Cardiac fibroblast (primary cell): ENCODE measurements at regions not wholly inside any gene's neighbourhood (a gene's known extent, or its start where the extent isn't known, plus 50 kb on each side); places are given as distances from the start of the nearest gene placed in this dataset.
A peak's percentile ranks its signal among the peaks of the same experiment; 100 is the strongest.
"Not testable (repeated sequence)": the region's sequence is repeated elsewhere in the genome, so short reads cannot be mapped to it uniquely, and the experiment has no call there.

Experiments used
- DNase-seq, 2 donors: peaks; one replicate each; pipeline versions ENCODE4 v3.0.0 to v3.0.0-alpha.2; 2010; ENCODE audit warnings: low read depth in 2 of 2
- H3K4me3 ChIP-seq, 2 donors: replicated peaks in 1 of 2; 1 replicate in 1 of 2; 2 replicates in 1 of 2; pipeline ENCODE4 v1.5.1; 2011; ENCODE audit warnings: low read depth in 2 of 2, low read length in 2 of 2, mild to moderate bottlenecking in 2 of 2, moderate library complexity in 1 of 2
- TF ChIP-seq, protein P1 (sequence below): IDR thresholded peaks from one replicate; pipeline ENCODE4 v1.5.1; 2011; ENCODE audit warnings: low read depth, mild to moderate bottlenecking, low read length, inconsistent platforms

GRCh38 chr3:39671116-39671515 lies 138.3 kb upstream of the MYRIP start:
- no peak overlapping the region for H3K4me3 ChIP-seq
- DNase-seq, result peak; percentile 28 to 36
- TF ChIP-seq, protein P1, sequence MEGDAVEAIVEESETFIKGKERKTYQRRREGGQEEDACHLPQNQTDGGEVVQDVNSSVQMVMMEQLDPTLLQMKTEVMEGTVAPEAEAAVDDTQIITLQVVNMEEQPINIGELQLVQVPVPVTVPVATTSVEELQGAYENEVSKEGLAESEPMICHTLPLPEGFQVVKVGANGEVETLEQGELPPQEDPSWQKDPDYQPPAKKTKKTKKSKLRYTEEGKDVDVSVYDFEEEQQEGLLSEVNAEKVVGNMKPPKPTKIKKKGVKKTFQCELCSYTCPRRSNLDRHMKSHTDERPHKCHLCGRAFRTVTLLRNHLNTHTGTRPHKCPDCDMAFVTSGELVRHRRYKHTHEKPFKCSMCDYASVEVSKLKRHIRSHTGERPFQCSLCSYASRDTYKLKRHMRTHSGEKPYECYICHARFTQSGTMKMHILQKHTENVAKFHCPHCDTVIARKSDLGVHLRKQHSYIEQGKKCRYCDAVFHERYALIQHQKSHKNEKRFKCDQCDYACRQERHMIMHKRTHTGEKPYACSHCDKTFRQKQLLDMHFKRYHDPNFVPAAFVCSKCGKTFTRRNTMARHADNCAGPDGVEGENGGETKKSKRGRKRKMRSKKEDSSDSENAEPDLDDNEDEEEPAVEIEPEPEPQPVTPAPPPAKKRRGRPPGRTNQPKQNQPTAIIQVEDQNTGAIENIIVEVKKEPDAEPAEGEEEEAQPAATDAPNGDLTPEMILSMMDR, result no peak

DNA sequence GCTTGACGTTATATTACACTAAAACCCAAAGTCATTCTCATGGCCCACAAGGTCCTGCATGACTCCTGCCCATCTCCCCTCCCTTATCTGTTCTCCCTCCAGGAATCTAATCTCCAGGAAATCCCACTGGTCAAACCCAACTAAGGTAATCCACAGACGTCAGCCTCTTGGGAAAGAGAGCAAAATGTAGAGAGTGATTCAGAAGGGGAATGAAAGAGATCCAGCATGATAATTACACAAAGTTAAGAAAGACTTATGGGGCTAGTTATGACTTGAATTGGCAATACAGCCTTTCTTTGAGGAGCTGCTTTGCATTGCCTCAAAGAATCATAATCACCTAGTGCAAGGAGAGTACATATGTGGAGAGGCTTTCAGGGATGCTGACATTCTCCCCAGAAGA lies 137.8 kb upstream of the MYRIP start:
- DNase-seq, result peak; percentile 6 to 26
- no peak overlapping the region for H3K4me3 ChIP-seq
- TF ChIP-seq, protein P1, result no peak

- TF ChIP-seq, protein P1, result no peak
- DNase-seq, result peak; percentile 6 to 42
- H3K4me3 ChIP-seq, result no peak overlapping the region
Measured at GRCh38 chr3:39705351-39705900, 104.0 kb upstream of the MYRIP start.

DNA sequence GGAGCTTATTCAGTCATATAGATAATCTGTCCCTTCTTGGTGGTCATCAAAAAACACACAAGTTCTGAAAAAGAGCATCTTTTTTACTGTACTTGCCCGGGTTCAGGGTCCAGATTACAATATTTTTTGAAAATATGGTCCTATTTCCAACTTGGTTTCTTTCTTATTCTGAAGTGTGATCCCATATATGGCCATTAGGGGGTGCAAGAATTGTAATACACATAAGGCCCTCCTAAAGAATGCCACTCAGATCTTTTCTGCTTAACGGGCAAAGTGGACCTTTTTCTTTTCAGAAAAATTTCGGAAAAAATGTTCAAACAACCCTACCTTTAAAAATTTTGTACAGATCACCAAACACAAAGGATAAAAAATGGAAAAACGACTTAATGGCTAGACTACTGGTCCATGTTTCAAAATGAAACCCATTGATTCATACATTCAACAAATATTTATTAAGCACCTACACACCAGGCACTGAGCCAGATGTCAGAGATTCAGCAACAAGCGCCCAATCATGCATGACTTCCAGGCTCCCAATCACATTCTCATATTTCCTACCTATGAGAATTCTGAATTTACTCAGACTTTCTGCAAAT lies 102.0 kb upstream of the MYRIP start:
- DNase-seq, result peak; percentile 68 to 70
- TF ChIP-seq, protein P1, result peak; percentile 75

GRCh38 chr3:39712413-39713048 lies 96.9 kb upstream of the MYRIP start:
- TF ChIP-seq, protein P1, result no peak
- H3K4me3 ChIP-seq, result no peak overlapping the region
- no peak for DNase-seq

More for the DNA sequence above, 102.0 kb upstream of the MYRIP start:
- no peak overlapping the region for H3K4me3 ChIP-seq

- H3K4me3 ChIP-seq, DNase-seq: not testable (repeated sequence)
Measured at GRCh38 chr3:39713341-39713740, 96.1 kb upstream of the MYRIP start.

GRCh38 chr3:39716849-39717248 lies 92.6 kb upstream of the MYRIP start:
- TF ChIP-seq, protein P1, result no peak
- no peak for DNase-seq
- no peak overlapping the region for H3K4me3 ChIP-seq
